OCI-LY7 (cell line): ENCODE measurements at regions not wholly inside any gene's neighbourhood (a gene's known extent, or its start where the extent isn't known, plus 50 kb on each side); places are given as distances from the start of the nearest gene placed in this dataset.

Experiments used
- CTCF ChIP-seq: fragments of 200-600 bp; sonication (generic); conservative IDR thresholded peaks from 2 replicates; pipeline ENCODE4 v1.5.1; 2014; ENCODE audit warnings: mild to moderate bottlenecking, antibody characterized with exemption, low read length, moderate library complexity, mixed read lengths
- EZH2phosphoT487 ChIP-seq: fragments of 200-600 bp; sonication (generic); IDR thresholded peaks from 2 replicates; pipeline ENCODE4 v1.6.1; 2018; ENCODE audit warnings: low read depth, borderline replicate concordance, mild to moderate bottlenecking, mixed run types, antibody characterized with exemption, low read length, moderate library complexity, mixed read lengths

DNA sequence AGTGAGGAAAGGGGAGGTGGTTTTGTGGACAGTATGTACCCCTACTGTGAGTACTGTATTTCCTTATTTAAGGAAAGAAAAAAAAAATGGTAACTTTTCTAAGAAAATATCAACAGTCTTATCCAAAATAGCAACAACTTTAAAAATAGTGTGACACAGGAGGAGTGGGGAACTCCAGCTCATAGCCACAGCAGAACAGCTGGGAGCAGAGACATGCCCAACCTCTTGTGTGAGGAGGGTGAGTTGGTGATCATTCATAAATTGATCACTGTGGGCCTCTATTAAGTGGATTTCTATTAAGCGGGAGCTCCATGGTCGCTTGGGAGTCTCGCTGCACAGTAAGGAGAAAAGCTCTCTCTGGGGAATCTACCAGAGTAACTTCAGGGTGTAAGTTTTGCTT is 158.8 kb upstream of the DUSP10 start:
- TF ChIP-seq EZH2phosphoT487 = no peak
- no peak for TF ChIP-seq CTCF
